GM19372 (cell line): ENCODE measurements at regions not wholly inside any gene's neighbourhood (a gene's known extent, or its start where the extent isn't known, plus 50 kb on each side); places are given as distances from the start of the nearest gene placed in this dataset.

Experiments
- ATAC-seq: cut with Tn5 transposase; IDR thresholded peaks from one replicate; pipeline ENCODE4 v1.9.1; 2021; ENCODE audit warnings: mild to moderate bottlenecking, low read depth, moderate library complexity; ENCODE audit not compliant: unreplicated experiment

GRCh38 chr3:102141096-102141927 lies 292.0 kb downstream of the NFKBIZ start:
- no peak for ATAC-seq

- no peak for ATAC-seq
Measured at GRCh38 chr3:102141928-102142239, 292.6 kb downstream of the NFKBIZ start.

GRCh38 chr3:102142379-102143060 lies 292.3 kb upstream of the ZPLD1 start:
- no peak for ATAC-seq

GRCh38 chr3:102143536-102143935 lies 291.3 kb upstream of the ZPLD1 start:
- no peak for ATAC-seq

- ATAC-seq: no peak
Measured at GRCh38 chr3:102144063-102144462, 290.8 kb upstream of the ZPLD1 start.

- ATAC-seq: no peak
Measured at GRCh38 chr3:102148598-102149337, 286.0 kb upstream of the ZPLD1 start.

GRCh38 chr3:102151935-102152334 lies 282.9 kb upstream of the ZPLD1 start:
- no peak for ATAC-seq

- no peak for ATAC-seq
Measured at GRCh38 chr3:102156426-102156825, 278.4 kb upstream of the ZPLD1 start.

GRCh38 chr3:102158080-102158740 lies 276.6 kb upstream of the ZPLD1 start:
- ATAC-seq: no peak

GRCh38 chr3:102159810-102160451 lies 274.9 kb upstream of the ZPLD1 start:
- ATAC-seq: no peak

- no peak for ATAC-seq
Measured at GRCh38 chr3:102161384-102162006, 273.3 kb upstream of the ZPLD1 start.

GRCh38 chr3:102162251-102162650 lies 272.6 kb upstream of the ZPLD1 start:
- no peak for ATAC-seq

- no peak for ATAC-seq
Measured at GRCh38 chr3:102163039-102163817, 271.6 kb upstream of the ZPLD1 start.

- ATAC-seq: no peak
Measured at GRCh38 chr3:102163818-102164154, 271.0 kb upstream of the ZPLD1 start.

GRCh38 chr3:102165367-102165766 lies 269.4 kb upstream of the ZPLD1 start:
- ATAC-seq: no peak

GRCh38 chr3:102169915-102170479 lies 264.8 kb upstream of the ZPLD1 start:
- ATAC-seq: no peak

GRCh38 chr3:102170545-102170944 lies 264.3 kb upstream of the ZPLD1 start:
- no peak for ATAC-seq

GRCh38 chr3:102174312-102174712 lies 260.5 kb upstream of the ZPLD1 start:
- ATAC-seq: no peak

- no peak for ATAC-seq
Measured at GRCh38 chr3:102174832-102175374, 259.9 kb upstream of the ZPLD1 start.
